HG02798 (cell line): ENCODE measurements at regions not wholly inside any gene's neighbourhood (a gene's known extent, or its start where the extent isn't known, plus 50 kb on each side); places are given as distances from the start of the nearest gene placed in this dataset.
"Not testable (repeated sequence)": the region's sequence is repeated elsewhere in the genome, so short reads cannot be mapped to it uniquely, and the experiment has no call there.

Experiments
- ATAC-seq: cut with Tn5 transposase; IDR thresholded peaks from one replicate; pipeline ENCODE4 v1.9.1; 2021; ENCODE audit warnings: mild to moderate bottlenecking; ENCODE audit not compliant: unreplicated experiment, poor library complexity

DNA sequence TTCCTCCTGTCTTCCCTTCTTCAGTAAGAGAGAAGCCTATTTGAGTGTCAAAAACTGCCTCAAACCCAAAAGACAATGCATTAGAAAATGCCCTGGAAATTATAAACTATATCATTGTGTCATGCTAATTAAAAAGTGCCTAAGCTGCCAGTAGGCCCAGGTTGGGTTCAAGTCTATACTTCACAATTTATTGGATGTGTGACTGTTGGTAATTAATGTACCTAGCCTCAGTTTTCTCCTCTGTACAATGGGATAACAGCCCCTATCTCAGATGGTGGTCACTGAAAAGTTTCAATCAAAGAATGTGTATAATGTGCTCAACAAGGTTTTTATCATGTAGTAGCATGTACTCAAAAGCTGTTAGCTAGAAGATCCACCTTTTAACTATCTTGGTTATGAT is 246.9 kb upstream of the DUSP10 start:
- no peak for ATAC-seq

DNA sequence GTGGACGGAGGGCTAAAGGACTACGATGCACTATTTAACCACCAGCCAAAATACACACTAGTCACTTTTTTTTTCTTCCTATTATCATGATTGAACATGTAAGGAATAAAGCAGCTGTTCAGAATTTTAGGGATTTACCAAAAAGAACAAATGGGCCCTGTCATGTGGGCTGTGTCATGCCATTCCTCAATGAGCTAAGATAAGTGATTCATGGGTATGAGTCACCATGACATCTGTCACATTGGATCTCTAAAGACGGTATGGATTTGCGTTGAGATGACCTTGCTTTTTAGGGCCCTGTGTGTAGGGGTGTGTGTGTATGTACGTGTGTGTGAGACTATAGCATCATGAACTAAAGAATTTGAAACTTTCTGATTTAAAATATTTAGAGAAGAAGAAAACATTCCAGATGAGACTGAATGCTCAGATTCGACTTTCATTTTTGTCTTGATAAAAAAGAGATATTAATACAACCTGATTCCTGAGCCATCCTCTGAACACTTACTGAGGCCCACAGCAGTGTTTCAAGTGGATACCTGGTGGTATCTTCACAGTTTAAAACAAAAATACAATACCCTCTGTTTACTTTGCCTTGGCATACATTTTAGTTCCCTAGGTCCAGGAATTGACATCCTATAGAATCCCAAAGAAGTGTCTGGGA is 246.1 kb upstream of the DUSP10 start:
- ATAC-seq = no peak

DNA sequence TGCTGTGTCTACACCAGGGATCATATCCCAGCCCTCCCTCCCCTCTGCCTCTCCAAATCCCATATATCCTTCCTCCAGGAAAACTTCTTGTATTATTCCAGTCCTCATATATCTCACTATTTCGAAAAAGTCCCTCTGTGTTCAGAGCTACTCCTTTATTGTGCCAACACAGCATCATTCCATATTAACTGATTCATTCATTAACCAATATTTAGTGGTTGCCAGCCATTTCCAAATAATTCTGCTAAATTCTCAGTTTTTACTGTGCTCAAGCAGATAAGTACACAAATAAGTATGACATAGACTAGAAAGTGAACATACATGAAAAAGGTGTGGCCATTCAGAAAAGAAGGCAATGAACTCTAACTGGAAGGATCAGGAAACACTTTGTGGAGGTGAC is 241.6 kb upstream of the DUSP10 start:
- ATAC-seq = no peak

DNA sequence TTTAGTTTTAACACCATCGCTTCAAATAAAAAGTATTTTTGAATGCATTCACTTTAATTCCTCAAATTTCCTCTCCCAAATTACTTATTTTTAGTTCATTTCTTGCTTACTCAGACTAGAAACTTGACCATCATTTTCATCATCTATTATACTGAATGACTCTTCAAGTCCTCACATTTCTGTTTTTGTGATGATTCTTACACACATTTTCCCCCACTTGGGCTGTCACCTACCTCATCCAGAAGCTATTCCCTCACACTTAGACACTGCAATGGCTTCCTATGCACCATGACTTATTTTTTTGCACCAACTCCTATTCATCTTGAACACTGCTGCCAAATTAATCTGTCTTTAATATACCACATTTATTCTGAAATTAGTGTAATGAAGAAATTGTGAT is 239.6 kb upstream of the DUSP10 start:
- ATAC-seq = no peak

DNA sequence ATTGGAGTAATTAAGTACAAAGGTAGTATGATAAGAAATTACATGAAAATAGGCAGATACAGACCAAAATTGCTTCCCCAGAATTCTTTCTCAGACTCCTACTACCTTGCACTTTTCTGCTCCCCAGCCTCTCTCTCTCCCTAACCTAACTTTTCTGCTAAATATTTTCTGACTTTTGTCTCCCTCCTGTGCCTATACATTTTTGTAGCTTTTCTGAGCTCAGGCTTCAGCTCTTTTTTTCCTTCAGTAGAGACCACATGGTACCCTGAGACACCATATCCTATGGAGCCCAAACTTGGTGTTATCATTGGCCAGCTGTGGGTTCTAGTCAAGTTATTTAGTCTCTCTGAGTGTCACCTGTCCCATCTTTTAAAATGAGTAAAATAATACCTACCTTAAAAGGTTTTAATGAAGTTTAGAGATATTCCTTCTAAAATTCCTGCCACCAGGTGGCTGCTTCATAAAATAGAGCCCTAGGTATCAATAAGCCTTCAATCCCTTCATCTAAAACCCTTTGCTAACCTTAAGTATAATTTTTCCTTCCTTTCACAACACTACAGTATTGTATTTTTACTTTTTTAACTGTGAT is 237.6 kb upstream of the DUSP10 start:
- no peak for ATAC-seq

DNA sequence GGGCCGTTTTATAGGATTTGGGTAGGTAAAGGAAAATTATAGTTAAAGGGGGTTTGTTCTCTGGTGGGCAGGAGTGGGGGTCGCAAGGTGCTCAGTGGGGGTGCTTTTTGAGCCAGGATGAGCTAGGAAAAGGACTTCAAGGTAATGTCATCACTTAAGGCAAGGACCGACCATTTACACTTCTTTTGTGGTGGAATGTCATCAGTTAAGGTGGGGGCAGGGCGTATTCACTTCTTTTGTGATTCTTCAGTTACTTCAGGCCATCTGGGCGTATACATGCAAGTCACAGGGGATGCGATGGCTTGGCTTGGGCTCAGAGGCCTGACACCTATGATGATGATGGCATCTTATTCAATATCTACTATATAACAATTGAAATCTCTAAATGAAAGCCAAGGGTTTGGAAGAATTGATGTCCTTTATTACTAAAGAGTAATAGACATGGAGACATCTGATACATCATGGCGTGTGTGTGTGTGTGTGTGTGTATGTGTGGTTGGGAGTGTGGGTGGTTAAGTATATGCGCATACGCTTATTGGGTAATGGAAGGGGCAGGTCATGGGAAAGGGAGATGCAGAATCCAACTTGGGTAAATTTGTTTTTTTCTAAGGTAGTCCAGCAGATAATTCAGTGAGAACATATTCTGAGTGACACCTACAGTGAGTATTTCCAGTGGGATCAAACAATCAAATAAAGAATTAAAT is 236.9 kb upstream of the DUSP10 start:
- not testable (repeated sequence) for ATAC-seq

DNA sequence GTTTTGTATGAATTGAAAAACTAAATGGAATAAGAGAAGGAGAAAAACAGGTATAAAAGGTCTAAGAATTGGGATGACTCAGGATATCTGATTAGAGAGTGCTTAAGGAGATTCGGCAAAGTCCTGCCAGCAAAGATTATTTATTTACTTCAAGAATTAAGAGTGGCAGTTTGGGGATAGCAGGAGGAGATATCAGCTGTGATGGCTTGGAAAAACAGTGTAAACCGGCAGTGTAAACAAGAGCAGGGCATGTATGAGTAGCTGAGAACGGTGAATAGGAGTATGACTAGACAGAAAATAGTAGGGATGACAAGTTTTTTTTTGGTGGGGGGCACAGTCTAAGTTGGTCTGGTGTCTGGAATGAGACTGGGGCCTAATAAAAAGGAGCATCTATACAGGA is 231.9 kb upstream of the DUSP10 start:
- ATAC-seq = not testable (repeated sequence)

DNA sequence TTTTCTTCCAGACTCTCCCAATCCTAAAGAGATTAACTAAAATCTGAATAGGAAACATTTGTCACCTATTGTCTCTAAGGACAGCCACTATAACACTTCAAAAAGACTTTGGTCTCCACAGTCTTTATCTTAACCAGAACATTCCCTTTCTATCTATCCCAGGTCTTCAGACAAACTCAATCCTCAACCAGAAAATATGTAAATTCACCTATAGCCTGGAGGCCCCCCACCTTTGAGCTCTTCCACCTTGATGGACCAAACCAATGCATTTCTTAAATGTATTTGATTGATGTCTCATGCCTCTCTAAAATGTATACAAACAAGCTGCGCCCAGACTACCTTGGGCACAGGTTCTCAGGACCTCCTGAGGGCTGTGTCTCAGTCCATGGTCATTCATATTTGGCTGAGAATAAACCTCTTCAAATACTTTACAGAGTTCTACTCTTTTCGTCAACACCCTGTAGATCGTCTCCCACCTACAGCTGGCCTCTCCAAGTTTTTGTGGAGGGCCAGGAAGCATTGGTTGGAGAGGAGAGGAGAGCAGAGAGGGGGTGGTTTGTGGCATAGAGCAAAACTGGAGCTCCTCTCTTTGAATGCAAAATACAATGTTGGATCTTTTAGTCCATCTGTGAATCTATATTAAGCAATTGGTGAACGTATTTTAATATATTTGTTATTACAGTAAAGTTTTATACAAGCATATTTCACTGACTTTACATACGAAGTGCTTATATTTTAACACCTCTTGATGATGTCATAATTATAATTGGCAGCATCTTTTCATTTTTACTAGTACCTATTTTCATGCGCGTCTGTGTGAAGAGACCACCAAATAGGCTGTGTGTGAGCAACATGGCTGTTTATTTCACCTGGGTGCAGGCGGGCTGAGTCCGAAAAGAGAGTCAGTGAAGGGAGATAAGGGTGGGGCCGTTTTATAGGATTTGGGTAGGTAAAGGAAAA is 230.7 kb upstream of the DUSP10 start:
- ATAC-seq = no peak

DNA sequence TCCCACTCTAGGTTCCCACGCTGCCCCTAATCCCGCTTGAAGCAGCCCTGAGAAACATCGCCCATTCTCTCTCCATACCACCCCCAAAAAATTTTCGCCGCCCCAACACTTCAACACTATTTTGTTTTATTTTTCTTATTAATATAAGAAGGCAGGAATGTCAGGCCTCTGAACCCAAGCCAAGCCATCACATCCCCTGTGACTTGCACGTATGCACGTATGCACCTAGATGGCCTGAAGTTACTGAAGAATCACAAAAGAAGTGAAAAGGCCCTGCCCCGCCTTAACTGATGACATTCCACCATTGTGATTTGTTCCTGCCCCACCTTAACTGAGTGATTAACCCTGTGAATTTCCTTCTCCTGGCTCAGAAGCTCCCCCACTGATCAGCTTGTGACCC is 229.1 kb upstream of the DUSP10 start:
- not testable (repeated sequence) for ATAC-seq

DNA sequence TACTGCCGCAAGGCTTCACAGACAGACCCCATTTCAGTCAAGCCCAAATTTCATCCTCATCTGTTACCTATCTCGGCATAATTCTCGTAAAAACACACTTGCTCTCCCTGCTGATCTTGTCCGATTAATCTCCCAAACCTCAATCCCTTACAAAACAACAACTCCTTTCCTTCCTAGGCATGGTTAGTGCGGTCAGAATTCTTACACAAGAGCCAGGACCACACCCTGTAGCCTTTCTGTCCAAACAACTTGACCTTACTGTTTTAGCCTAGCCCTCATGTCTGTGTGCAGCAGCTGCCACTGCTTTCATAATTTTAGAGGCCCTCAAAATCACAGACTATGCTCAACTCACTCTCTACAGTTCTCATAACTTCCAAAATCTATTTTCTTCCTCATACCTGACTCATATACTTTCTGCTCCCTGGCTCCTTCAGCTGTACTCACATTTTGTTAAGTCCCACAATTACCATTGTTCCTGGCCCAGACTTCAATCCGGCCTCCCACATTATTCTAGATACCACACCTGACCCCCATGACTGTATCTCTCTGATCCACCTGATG is 227.5 kb upstream of the DUSP10 start:
- not testable (repeated sequence) for ATAC-seq

DNA sequence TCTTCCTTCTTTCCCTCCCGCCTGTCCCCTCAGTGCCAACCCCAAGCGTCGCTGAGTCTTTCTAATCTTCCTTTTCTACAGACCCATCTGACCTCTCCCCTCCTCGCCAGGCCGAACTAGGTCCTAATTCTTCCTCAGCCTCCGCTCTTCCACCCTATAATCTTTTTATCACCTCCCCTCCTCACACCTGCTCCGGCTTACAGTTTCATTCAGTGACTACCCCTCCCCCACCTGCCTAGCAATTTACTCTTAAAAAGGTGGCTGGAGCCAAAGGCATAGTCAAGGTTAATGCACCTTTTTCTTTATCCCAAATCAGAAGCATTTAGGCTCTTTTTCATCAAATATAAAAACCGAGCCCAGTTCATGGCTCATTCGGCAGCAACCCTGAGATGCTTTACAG is 225.6 kb upstream of the DUSP10 start:
- not testable (repeated sequence) for ATAC-seq

DNA sequence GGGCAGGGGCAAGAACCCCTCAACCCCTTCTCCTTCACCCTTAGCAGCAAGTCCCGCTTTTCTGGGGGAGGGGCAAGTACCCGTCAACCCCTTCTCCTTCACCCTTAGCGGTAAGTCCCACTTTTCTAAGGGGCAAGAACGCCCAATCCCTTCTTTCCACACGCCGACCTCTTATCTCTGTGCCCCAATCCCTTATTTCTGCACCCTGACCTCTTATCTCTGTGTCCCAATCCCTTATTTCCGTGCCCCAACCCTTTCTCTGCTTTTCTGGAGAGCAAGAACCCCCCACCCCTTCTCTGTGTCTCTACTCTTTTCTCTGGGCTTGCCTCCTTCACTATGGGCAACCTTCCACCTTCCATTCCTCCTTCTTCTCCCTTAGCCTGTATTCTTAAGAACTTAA is 225.0 kb upstream of the DUSP10 start:
- not testable (repeated sequence) for ATAC-seq

DNA sequence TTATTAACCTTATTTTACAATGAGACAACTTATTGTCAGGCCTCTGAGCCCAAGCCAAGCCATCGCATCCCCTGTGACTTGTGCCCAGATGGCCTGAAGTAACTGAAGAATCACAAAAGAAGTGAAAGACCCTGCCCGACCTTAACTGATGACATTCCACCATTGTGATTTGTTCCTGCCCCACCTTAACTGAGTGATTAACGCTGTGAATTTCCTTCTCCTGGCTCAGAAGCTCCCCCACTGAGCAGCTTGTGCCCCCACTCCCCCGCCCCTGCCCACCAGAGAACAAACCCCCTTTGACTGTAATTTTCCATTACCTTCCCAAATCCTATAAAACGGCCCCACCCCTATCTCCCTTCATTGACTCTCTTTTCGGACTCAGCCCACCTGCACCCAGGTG is 224.0 kb upstream of the DUSP10 start:
- not testable (repeated sequence) for ATAC-seq

DNA sequence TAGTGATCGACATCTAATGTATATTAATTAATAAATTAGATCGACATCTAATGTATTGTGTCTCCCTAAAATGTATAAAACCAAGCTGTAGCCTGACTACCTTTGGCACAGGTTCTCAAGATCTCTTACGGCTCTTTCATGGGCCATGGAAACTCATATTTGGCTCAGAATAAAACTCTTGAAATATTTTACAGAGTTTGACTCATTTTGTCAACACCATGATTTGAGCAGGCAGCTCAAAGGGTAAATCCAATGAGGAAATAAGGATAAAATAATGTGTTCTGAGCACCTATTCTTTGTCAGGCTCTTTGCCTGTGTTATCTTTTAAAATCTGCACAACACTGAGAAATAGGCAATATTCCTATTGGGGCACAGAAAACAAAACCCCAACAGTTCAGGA is 223.4 kb upstream of the DUSP10 start:
- ATAC-seq = no peak

DNA sequence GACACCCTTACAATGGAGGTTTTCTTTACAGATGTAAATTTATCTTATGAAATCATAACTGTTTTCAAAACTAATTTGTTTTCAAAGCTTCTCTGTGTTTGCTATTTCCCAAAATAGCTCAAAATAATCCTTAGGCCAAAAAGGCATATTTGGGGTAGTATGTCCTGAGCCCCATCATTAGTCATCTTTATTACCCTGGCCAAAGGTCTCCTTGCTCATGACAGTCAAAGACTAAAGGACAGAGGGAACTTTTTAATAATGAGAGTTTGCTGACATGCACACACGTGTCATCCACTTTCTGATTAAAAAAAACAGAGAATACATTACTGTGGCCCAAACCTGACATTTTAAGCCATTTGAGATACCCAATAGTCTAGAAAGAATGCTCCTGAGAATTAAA is 221.9 kb upstream of the DUSP10 start:
- ATAC-seq = no peak

DNA sequence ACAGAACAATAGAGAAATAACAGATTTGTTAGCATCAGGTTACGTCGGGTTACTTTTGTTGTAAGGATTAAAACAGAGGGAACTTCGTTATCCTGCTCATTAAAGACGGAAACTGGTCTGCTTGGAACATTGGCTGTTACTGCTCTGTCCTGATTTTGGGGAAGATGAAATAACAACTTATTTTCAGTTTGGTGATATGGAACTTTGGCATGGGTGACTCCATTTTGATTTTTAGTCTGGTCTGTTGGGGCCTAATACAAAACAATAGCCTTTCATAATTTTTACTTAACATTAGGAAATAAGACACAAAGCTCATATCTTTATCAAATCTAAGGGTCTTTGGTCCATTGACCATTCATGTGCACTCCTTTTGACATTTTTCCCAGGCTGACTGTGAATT is 220.5 kb upstream of the DUSP10 start:
- no peak for ATAC-seq

DNA sequence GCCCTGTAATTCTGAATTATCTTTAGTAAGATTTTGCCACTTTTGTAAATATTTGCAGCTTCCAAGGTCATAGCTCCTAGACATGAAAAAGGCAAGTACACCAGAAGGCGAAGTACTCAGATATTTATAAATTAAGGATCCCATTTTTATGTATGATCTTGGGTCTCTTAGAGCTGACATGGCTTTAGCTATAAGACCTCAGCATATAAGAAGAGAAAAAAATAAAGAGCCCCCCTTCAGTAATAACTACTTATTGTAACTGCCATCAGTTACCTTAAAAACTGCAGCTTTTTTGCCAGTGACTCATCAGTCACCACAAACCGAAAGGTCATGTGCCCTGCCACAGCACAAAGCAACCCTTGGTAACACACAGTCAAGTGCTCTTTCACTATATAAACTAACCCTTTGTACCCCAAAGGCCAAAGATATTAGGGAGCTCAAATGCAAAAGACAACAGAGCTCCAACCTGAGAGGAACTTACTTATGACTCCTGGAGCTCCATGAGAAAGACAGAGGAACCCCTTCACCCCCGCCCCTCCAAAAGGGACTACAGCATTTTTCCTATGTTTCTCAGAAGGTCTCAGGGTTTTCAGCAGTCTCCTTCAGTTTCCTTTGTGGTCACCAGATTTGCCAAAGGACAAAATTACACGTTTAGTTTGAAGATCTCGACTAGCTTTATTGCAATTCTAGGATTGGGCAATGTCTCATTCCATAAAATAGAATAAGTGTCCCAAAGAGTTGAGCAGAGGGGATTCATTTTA is 219.8 kb upstream of the DUSP10 start:
- ATAC-seq = peak; percentile 97

DNA sequence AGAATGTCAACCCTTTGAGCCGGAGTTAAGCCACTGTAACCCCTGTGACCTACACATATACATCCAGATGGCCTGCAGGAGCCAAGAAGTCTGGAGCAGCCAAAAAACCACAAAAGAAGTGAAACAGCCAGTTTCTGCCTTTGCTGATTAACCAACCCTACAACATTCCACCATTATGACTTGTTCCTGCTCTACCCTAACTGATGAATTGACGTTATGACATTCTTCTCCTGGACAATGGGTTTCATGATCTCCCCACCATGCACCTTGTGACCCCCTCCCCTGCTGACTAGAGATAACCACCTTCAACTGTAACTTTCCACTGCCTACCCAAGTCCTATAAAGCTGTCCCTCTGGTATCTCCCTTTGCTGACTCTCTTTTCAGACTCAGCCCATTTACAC is 216.3 kb upstream of the DUSP10 start:
- not testable (repeated sequence) for ATAC-seq

DNA sequence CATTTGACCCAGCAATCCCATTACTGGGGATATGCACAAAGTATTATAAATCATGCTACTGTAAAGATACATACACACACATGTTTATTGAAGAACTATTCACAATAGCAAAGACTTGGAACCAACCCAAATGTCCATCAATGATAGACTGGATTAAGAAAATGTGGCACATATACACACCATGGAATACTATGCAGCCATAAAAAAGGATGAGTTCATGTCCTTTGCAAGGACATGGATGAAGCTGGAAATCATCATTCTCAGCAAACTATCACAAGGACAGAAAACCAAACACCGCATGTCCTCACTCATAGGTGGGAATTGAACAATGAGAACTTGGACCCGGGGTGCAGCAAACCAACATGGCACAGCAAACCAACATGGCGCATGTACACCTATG is 215.5 kb upstream of the DUSP10 start:
- ATAC-seq = not testable (repeated sequence)

DNA sequence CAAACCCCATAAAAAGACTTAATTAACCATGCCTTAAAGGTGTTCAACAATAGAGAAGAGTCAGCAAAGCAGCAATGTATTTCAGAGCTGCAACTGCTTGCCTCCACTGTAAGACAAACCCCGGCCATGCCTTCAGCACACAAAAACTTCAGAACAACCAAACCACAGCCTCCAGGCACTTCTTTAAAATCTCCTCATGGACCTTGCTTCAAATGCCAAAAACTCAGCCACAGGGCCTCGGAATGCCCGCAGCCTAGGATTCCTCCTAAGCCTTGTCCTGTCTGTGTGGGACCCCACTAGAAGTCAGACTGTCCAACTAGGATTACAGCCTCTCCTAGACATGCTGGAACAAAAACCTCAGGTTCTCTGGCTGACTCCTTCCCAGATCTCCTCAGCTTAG is 208.1 kb upstream of the DUSP10 start:
- no peak for ATAC-seq
